PC-3 (cell line): ENCODE measurements at regions not wholly inside any gene's neighbourhood (a gene's known extent, or its start where the extent isn't known, plus 50 kb on each side); places are given as distances from the start of the nearest gene placed in this dataset.
"Not testable (repeated sequence)": the region's sequence is repeated elsewhere in the genome, so short reads cannot be mapped to it uniquely, and the experiment has no call there.

Source experiments
- CTCF ChIP-seq: fragments of 300-600 bp; sonication (generic); conservative IDR thresholded peaks from 2 replicates; pipeline ENCODE4 v1.5.1; 2017; ENCODE audit warnings: antibody characterized with exemption, low read depth, mild to moderate bottlenecking, low read length
- EZH2 ChIP-seq: fragments of 300-600 bp; sonication (generic); IDR thresholded peaks from one replicate; pipeline ENCODE4 v1.6.1; 2017; ENCODE audit warnings: antibody characterized with exemption, mild to moderate bottlenecking, low read length; ENCODE audit not compliant: unreplicated experiment

DNA sequence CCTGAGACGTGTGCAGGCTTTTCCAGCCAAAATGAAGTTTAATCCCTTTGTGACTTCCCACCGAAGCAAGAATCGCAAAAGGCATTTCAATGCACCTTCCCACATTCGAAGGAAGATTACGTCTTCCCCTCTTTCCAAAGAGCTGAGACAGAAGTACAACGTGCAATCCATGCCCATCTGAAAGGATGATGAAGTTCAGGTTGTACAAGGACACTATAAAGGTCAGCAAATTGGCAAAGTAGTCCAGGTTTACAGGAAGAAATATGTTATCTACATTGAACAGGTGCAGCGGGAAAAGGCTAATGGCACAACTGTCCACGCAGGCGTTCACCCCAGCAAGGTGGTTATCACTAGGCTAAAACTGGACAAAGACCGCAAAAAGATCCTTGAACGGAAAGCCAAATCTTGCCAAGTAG, 83.6 kb upstream of the PPP2R5C start:
- TF ChIP-seq CTCF, EZH2: not testable (repeated sequence)
